SKM-1 (cell line): ENCODE measurements at regions not wholly inside any gene's neighbourhood (a gene's known extent, or its start where the extent isn't known, plus 50 kb on each side); places are given as distances from the start of the nearest gene placed in this dataset.

Source experiments
- DNase-seq: peaks from one replicate; lab custom pipeline; 2025; ENCODE audit not compliant: unreplicated experiment; lab: John Stamatoyannopoulos, UW

DNA sequence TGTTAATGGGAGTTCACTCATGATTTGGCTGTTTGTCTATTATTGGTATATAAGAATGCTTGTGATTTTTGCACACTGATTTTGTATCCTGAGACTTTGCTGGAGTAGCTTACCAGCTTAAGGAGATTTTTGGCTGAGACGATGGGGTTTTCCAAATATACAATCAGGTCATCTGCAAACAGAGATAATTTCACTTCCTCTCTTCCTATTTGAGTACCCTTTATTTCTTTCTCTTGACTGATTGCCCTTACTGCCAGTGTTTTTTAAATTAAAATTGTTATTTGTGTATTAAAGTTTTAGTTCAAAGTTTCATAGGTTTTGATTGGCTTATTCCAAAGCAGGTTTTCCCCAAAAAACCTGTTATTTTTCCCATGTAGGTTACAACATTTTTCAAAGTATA lies 390.5 kb upstream of the RBMS3 start:
- DNase-seq = no peak

DNA sequence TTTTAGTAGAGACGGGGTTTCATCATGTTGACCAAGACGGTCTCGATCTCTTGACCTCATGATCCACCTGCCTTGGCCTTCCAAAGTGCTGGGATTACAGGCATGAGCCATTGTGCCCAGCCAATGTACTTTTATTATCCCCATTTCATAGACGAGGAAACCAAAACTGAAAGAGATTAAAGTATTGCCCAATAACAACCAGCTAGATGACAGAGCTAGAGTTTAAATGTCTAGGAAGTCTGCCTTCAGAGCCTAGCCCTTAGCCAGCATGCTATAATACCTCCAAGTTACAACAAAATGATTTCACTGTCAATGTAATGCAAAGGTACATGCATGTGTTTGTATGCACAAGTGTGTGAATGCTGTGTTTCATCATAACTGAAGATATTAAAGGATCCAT lies 389.4 kb upstream of the RBMS3 start:
- no peak for DNase-seq

DNA sequence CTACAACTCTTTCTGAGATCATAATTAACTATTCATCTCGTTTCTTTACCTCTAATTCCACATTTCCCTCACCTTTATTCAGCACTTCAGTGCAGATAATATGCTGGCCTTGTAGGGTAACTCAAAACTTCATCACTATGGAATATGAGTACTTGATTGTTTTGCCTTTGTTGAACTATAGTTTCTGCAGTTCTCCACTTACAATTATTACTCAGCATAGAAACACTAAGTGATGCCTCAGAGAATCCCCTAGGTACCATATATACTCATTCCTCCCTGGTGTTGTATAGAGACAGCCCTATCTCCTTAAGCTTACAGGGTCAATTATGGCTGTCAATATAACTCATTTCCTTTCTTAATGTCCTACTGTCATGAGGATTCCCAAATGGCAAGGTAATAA lies 380.6 kb upstream of the RBMS3 start:
- no peak for DNase-seq

DNA sequence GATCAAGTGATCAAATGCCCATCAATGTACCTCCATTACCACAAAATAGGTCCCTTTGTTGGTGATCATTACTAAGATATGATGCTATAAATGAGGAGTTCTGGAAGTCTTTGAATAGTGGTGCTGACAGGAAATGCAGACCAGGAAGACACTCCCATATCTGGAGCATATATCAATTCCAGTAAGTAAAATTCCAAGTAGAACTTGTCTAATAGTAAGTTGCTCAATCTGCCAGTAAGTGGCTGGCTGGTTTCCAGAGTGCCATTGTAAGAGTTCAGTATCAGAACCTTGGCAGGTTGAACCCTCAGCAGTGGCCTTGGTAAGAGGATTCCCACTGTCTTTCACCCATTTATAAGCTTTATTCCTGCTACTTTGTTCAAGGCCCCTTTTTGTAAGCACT lies 379.9 kb upstream of the RBMS3 start:
- DNase-seq = no peak

DNA sequence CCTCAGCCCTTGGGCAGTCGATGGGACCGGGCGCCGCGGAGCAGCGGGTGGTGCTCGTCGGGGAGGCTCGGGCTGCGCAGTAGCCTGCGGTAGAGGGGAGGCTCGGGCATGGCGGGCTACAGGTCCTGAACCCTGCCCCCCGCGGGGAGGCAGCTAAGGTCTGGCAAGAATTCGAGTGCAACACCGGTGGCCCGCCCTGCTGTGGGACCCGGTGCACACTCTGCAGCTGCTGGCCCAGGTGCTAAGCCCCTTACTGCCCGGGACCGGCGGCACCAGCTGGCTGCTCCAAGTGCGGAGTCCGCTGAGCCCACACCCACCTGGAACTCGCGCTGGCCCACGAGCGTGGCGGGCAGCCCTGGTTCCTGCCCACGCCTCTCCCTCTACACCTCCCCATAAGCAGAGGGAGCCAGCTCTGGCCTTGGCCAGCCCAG lies 377.7 kb upstream of the RBMS3 start:
- DNase-seq = no peak

DNA sequence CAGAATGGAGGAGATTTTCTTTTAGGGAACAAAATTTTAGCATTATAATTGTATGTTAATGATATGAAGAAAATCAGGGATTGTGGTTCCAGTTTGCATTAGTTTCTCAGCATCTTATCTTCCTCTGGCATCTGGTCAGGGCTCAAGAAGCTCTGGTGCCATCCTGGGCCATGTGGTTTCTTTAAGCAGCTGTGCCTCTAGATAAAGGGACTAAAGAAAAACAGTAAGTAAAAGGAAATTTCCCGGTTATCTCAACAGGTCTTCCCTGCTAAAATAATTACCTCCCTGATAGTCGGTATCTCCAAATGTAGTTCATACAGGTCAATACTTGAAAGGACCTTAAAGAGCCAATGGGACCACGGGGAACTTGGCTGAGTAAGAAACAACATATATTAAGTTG lies 375.1 kb upstream of the RBMS3 start:
- no peak for DNase-seq

DNA sequence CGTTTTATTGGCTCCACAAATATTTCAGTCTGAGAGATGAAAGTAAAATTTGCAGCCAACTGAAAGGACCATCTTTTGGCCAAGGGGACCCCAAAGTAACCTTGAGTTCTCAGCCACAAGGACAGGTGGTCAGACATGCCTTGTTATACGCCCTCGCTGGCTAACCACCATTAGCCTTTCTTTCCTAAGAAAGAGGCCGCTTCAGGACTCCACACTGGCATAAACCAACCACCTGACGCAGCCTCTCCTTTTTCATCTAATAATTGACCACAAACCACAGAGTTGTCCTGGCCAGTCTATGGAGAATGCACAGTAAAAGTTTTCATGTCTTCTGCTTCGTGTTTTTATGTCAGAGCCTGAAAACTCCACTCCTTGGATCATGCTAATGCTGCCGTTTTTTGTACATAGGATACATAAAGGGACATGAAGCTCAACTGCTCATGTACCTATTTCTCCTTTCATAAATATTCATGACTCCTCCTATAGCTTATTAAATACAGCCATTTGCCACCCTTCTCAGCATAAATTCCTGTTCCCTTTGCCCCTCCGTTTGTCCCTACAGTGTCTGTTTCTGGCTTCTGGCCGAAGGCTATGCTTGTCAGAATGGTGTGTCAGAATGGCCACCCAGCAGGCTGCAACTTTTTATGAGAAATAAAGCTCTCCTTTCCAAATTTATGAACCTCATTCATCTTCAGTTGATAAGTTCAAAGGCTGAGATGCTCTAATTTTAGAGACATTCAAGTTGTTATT lies 374.1 kb upstream of the RBMS3 start:
- no peak for DNase-seq

DNA sequence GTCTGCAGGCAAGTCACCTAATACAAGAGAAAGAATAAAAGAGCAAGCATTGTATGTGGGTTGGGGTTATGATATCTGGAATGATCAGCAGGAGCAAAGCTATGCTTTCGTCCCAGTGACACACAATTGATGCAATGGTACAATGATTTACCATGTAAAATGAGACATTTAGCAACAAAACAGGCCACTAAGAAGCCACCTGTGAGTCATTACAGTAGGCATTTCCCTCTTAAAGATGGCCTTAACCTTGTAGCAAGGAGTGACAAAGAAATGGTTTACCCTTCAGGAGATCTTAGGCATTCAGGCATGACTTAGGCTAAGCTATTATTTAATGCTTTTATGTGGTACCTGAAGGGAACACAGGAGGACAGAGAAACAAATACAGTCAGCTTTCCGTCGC lies 373.3 kb upstream of the RBMS3 start:
- no peak for DNase-seq

DNA sequence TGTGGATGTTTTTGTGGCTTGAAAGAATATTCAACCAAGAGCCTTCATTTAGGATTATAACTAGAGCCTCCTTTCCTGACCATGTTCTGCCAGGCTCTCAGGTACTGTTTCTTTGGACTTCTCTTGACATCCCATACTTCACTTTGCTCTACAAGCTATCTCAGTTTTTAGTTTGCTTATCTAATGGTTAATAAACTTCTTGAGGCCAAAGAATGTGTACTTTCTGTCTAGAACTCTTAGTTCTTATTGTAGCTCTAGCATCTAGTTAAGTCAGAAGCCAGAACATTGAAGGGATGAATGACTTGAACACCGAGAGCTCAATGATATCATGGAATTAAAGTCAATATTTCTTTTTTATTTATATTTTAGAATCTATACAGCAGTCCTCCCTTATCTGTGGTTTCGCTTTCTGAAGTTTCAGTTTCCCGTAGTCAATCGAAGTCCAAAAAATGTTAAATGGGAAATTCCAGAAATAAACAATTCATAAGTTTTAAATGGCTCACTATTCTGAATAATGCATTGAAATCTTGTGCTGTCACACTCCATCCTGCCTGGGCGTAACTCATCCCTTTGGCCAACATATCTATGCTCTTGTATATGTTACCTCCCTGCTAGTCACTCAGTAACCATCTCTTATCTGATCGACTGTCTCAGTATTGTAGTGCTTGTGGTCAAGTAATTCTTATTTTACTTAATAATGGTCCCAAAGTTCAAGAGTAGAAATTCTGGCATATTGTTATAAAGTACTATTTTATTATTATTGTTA lies 368.6 kb upstream of the RBMS3 start:
- no peak for DNase-seq

DNA sequence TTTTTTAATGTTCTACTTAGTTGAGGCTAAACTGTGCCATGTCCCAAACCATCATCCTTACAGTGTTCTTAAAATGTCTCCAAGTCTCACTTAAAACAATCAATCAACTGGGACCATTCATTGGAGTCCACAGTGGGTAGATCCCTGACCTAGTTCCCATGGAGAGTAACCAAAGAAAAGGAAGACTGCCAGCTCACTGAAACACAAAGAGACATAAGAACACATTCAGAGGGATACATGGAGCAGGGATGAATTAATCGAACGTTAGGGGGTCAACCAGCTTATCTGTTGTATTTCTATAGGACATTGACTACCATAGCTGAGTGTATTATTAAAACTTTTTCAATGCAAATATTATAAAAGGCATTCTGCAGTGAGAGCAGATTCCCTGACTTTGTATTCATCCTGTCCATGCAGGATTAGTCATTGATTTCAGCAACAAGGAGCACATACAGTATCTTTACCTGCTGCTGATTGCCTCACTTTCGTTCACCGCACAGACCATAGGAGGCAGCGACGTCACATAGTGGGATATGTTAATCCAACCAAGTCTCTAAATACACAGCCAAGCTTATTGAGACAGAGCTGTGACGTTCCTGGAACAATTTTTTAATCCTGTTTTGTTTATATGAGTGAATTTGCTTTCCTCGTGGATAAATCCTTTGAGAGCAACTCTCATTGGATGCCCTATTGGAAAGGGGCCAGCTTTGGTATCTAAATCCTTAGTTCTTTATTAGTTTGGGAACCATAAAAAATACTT lies 364.9 kb upstream of the RBMS3 start:
- no peak for DNase-seq

DNA sequence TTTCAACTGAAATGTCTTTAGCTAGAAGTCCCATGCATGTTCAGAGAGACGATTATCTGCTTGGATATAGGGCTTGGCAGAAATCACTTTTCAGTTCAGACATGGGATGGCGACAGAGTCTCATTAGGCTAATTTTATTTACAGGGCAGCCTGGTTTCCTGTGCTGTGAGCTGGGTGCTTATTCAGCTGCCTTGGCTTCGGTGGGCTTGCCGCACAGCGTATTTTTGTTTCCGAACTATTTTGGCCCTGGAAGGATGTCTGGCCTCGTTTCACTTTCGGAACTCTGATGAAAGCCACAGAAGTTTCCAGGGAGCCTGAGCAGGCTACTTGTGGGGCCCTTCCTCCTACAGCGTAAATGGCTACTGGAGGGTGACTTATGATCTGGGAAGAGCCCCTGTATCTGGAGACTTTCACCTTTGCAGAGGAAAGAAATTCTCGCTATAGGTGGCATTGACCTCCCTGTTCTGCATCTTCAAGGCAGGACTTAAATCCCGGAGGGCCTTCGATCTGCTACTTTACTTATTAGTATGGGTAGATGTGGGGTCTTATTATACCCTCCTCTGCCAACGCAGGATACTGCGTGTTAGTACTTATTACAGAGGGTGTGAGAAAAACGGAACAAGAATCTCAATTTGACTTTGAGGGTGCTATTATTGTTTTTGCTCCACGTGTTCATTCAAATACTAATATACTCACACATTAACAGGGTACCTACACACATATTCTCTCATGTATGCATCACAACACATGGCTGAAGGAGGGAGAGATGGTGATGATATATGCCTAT lies 364.0 kb upstream of the RBMS3 start:
- DNase-seq = no peak

DNA sequence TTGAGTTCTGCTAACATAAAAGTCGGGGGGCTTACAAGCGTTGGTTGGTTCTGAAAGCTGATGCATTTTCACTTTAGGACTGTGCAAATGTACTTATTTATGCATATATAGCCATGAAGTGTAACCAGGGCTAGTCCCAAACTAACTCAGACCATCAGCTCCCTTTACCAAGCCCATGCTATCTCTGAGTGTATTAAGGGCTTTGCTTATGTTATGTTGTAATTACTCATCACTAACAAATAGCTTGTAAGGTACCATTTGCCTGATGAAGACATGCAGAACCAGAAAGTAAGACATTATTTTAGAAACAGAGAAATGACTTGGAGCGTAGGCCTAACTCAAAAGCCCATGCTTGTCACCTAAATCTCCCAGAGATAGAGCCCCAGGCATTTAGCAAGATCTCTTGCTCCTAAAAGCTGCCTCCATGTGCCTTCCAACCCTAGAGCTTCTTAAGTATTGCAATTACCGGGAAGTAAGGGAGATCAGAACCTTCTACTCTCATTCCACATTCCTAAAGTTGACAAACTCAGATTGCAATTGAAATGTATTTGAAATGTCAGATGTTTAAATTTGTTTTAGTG lies 362.9 kb upstream of the RBMS3 start:
- DNase-seq = no peak

DNA sequence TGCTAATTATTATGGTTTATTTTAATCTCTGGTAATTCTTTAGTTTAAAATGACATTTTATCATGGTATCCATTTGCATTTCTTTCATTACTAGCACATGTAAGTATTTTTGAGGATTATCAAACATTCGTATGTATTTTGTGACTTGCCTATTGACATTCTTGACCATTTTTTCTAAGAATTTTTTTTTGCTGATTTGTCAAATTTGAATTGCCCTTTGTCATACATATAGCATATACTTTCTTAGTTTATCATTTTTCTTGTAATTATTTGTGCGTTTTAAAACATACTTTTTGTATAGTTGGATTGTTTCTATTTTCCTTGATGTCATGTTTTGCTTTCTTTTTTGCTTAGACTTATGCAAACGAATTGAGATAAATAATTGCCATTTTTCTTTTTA lies 358.5 kb upstream of the RBMS3 start:
- no peak for DNase-seq

DNA sequence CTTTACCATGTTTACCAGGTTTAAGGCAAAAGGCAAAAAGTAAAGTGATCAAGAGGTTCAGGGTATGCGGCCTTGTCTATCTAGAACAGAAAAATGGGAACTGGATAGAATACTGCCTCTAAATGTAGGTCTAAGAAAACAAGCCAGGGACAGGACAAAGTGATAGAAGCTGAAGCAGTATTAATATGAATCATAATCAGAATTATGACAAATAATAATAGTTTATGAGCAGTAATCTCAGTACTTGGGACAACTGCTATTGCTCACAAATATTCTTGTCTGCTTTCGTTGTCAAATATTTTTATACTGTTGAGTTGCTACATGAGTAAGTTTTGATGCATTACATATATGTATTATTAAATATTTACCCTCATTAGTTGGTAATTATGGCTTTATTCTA lies 356.9 kb upstream of the RBMS3 start:
- no peak for DNase-seq

DNA sequence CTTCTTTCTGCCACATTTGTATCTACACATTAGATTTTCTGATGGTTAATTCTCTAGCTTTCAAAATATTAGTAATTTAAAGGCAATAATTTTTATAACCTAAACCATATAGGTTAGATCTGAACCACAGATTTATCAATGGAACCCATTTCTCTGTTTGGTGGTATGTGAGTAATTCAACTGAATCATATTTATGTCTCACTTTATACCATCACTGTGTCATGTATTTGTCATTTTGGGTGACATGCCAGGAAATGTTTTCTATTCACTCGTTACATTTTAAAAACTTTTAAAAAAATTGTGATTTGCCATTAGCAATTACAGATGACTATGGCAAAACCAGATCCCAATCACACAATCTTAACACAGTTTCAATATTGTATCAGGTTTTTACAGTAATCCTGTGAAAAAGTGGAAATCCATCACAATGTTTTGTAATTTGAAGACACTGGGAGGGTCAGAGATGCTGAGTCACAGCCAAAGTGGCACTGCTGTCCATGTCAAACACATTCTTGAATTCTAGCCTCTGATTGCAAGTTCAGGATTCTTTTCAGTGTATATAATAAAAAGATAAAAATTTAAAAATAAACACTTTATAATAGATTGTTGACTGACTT lies 356.0 kb upstream of the RBMS3 start:
- DNase-seq = no peak

DNA sequence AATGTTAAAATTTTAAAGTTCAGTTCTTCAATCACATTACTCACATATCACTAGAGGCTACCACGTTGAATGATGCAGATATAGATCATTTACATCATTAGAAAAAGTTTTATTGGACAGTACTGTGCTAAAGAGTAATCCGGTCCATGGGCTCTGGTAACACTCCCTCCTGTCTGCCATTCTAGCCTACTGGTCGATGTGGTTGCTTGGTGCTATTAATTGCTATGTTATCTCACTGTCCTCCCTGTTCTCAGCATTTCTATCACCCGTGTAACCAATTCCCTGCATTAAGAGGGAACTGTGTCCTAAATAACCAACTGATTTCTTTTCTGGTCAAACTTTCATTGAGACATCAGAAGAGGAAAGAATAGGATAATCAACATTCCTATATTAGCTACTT lies 347.5 kb upstream of the RBMS3 start:
- no peak for DNase-seq

DNA sequence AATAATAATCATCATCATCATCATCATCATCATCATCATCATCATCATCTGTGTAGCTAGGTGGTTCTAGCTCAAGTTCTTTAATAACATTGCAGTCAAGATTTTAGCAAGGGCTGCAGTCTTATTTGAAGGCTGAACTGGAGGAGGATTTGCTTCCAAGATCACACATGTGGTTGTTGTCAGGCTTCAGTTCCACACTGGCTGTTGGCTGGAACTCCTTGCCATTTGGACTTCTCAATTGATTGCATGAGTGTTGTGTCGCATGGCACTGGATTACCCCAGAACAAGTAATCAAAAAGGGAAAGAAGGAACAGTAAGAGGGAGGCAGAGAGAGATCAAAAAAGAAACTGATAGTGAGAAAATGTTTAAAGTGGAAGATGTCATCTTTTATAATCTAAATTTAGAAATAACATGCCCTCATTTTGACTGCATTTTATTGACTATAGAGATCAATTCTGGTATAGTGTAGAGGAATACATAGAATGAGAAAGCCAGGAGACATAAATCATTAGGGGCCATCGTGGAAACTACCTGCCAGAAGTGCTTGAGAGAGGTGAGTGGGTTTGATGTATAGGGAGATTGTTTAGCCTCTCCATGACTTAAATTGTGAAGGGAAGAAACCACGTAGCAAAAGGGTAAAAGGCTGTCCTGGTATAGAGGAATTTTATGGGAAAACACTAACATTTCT lies 346.6 kb upstream of the RBMS3 start:
- DNase-seq = no peak

DNA sequence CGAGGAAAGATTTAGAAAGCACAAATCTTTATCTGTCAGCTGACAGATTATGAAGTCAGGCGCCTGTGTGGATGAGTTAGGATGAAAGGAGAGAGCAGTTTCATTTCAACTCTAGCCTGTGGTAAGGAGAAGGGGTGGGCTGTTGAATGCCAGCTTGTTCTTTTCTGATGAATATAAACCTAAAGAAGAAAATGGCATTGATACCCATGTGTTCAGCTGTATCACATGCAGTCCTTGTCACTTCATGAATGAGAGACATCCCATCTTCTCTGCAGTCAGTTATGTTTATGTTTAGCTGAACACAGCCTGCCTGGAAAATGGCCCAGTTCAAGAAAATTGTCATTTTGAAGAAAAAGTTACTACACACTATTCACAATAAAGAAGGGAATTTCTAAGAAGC lies 345.7 kb upstream of the RBMS3 start:
- no peak for DNase-seq

DNA sequence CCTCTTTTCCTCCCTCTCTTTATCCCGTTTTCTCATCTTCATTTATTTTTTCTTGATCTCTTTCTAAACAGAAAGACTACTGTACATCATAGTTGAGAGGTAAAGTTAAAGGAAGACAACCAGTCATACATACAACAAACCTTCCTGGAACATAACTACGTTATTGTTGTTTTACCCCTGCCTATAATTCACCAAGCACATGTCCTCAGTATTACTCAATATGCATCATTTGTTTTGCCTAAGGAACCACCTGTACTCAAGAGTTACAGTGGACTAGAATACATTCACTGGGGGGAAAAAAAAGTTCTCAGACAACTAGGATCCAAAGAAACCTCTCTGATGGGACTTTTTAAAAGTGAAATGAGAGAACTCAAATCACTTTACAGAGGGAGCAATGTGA lies 344.7 kb upstream of the RBMS3 start:
- no peak for DNase-seq

DNA sequence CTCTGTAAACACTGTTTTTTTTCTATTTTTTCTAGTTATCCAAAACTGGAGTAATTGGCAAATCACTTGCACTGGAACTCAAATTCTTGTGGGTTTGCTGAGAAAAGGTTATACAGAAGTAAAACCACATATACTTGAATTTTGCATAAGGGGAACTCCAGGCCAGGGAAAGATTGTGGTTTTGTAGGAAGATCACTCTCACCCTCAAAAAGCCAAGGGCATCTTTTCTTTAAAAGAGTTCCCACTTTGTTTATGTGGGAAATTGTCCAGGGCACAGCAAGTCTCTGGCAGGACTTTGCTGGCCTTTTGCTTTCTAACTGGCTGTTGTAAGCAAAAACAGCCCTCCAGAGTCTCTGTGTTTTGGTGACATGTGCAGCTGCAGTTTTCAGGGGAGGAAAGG lies 340.3 kb upstream of the RBMS3 start:
- DNase-seq = no peak
